Left forelimb (tissue), 1 donor: ENCODE measurements at regions not wholly inside any gene's neighbourhood (a gene's known extent, or its start where the extent isn't known, plus 50 kb on each side); places are given as distances from the start of the nearest gene placed in this dataset.

ENCODE experiments used
- DNase-seq: peaks from one replicate; pipeline ENCODE4 v3.0.0-alpha.2; 2018; ENCODE audit warnings: low spot score

DNA sequence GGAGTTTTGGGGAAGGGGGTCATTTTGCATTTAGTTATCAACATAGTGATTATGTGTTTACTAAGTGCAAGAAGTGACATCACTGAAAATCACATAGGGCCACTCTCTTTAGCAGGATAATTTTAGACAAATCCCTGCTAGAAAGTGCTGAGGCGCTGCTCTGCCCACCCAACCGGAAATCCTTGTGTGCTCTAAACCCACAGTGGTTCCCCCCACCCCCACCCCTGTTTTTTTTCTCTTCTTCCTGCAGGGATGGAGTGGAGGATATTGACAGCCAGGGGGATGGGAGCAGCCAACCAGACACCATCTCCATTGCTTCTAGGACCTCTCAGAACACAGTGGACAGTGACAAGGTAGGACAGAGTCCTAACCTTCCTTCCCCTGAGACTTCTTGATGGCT, 234.2 kb upstream of the UMPS start:
- DNase-seq, result no peak

DNA sequence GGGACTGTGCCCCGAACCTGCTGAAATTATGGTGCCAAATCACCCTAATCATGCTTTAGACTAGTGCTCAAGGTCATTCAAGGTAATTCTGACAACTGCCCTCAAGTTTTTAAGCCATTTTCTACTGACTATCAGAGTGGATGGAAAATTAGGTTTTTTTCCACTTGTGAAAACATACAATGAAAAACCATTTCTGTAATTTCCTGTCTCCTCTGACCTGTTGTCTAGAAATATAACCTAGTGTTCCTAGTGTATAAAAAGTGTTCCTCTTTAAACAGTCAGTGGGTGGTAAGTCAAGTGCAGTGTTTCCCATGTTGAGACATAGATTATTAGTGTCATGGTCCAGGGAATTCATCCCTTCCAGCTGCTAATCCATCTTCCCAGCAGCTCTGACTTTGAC, 232.8 kb upstream of the UMPS start:
- DNase-seq, result no peak

DNA sequence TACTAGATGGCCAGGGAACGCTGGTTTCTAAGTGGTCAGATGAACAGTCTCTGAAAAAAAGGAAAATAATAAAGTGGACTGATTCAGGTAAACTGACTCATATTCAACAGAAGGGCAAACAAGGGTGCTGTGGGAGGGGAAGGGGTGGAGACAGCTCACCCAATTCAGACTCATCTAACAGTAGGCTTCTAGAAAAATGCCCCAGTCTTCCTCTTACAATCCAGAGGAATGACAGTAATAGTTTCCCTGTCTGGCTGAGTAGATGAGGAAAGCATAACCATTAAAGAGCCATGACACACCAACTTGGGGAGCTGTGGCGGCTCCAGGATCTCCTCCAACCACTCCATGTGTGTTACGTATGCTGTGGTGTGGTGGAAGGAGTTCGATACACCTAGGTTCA, 231.4 kb upstream of the UMPS start:
- DNase-seq, result no peak

DNA sequence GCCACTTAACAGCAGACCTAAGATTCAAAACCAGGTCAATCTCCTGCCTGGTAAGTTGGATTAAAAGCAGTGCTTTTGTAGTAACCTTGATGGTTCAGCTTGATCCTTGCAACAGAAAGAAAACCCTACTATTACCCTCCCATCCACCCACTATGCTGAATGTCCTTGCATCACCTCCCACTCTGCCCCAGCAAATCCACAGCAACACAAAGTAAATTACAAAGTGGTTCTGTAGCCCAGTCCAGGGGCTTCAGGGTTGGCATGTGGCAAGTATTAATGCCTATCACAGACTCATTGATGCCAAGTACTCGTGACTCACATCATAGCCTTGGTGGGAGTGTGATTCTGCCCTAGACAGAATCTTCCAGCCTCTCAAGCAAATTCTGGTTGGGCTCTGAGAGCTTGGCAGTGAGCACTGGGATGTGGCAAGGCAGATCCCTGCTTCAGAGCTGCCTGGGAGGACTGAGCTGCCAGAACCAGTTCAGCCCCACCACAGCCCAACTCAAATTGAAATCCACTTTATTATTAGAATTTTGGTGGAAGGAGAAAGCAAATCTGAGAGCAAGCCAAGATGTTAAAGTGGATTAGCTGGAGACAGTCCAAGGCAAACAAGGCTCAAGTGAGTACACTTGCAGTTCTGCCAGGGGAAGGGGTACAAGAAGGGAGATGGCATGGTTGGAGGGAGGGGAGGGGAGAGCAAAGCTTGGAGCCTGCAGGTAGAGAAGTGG, 225.8 kb upstream of the UMPS start:
- no peak for DNase-seq

DNA sequence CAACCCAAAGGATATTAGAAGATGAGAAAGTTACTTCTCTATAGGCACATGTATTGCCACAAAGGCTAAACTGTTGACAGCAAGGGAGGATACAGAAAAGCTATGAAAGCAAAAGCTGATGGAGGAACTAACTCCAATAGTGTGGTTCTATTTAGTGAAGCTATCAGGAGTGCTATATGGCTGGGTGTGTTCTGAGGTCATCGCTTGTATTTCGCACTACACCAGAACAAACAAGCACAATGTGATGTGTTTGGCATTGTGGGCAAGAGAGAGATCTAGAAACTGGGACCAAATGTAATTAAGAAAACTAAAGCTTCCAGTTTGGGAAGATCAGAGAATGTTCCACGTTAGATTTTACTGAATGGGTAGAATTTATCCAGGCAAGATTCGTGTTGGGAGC, 220.4 kb upstream of the UMPS start:
- no peak for DNase-seq

DNA sequence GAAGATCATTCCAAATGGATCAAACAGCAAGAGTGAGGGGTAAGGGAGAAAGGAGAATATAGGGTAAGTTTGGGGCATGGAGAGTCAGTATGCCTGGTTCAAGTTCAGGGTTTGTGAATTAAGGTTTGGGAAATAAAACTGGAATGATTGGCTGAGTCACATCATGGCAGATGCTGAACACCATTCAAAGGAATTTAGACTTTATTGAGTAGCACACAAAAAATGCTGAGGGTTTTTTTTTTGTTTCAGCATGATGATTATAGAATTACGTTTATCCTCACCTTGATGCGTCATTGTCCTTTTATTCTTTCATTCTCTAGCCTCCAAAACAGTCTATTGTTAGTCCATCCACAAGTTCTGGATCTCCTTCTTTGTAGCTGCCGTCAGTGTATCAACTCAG, 220.0 kb upstream of the UMPS start:
- no peak for DNase-seq

DNA sequence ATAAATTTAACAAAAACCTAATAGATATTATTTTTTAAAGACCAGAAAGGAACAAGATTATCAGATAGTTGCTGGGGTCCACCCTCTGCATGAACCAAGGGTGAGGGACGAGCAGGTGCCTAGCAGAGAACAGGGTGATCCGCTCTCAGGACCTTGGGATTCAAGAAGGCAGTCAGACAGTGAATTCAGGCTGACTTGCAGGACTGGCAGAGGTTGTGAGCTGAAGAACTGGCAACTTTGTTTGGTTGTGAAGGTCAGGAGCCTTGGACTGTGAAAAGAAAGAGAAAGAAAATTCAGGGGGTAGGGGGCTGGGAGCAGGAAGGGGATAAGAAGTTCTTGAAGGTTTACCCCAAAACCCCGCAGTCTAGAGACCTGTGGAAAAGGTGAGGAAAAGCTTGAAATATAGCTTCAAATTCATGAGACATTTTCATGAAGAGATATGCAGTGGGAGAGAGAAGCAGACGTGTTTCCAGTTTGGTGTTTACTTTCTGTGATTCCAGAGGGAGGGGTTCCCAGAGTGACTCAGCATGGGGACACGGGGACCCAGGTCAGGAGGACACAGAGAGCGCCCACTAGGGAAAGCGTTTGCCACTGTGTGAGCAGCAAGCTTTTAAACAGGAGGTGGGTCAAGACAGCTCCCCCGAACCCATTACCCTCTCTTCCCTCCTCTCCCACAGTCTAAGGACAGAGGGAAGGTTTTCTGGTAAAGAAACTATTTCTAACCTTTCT, 217.2 kb upstream of the UMPS start:
- DNase-seq, result no peak

DNA sequence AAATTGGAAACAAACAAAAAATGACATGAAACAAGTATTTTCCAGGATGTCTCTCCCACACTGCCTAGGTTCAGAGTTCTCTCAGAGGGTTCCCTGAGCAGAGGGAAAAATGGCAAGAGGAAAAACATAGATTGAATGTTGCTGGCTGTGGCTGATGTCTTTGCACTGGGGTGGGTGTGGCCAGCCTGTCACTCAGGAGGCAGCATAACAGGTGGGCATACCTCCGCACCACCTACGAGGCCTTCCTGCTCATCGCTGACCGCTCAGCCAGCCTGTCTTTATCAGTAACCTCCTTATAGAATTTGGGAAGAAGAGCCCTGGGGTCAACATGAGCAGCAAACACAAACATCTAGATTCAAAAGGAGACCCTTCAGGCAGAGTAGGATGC, 216.6 kb upstream of the UMPS start:
- DNase-seq, result no peak

DNA sequence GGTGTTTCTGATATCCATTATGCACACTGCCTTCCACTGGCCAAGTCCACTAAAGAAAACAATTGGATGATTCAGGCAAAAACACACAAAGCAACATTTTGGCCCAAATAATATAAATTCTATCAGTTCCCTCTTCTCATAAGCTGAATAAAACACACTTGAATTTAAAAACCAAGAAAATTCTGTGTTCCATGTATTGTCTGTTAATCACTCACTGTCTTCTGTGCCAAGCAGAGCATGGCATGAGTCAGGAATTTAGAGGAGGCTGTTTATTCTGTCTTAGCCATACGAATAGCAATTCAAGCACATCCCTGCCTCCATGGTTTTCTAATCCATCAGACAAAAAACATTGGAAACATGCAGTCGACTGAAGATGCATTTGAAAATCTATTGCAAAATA, 215.6 kb upstream of the UMPS start:
- DNase-seq, result no peak

DNA sequence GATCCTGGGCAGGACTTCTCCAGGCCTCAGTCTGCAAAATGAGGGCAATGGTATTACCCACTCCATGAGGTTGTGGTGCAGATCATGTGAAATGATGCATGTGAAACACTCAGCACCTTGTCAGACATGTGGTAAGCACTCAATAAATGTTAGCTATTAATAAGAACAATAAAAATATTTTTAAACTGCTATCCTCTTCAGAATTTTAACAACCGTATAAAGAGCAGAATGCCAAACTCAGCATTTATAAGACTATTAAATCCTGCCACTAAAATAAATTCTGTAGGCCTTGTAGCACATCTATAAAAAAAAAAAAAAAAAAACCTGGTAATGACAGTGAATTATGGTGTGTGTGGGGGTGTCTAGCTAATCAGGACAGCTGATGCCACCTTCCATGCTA, 213.9 kb upstream of the UMPS start:
- DNase-seq, result no peak

DNA sequence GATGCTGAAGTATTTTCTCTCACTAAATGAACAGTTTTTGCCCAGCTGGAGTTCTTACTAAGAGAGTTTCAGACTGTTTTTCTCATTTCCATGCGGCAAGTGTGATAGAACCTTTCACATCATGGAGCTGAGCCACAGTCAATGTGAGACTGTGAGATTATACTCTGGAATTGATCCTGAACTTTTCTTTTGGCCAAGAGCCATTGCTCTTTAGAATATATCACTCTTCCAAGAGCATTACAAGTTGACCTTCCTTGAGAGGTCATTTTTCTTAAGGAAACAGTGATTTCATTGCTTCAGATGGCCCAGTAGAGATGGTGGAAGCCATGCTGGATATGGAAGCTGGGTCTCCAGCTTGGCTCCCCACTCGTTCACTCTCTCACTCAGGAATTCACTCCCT, 212.9 kb upstream of the UMPS start:
- no peak for DNase-seq

DNA sequence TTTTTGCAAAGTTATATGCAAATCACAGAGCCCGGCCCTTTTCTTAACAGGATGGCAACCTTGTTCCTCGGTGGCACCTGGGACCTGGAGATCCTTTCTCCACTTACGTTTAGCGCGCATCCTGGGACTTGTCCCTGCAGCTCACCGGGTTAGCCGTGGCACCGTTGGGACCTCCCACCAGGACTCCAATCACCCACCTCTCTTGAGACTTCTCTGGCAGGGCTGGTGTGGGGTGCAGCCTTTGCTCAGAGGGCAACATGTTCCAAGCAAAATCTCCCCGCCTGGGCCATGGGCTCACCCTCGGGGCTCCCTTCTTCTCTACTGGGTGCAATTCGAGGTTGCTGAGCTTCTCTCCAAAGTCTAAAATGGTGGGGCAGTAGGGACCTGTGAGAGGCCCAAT, 211.9 kb upstream of the UMPS start:
- no peak for DNase-seq

DNA sequence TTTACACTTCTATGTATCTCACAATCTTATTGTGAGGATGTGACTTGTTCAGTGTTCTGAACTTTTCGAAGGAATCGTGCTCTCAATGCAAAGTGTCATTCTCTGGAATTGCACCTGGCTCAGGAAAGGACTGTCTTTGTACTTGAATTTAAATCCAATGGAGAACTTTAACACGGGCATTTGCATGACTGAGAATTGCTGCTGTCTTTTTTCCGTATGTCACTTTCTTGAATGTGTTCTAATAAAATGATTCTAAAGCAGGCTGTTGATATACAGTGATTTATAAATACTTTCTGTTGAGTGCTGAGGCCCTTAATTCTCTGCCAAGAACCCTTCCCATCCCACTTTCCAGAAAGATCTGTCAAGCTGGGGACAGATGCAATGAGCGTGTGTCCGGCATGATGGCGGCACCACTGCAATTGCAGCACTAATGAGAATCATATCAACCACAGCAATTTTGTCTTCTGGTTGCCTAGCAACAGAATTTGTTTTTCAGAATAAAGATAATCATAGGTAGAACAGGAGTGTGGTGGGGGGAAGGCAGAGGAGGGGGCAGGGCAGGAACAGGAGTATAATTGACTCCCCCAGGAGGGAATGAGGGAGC, 210.6 kb upstream of the UMPS start:
- no peak for DNase-seq

DNA sequence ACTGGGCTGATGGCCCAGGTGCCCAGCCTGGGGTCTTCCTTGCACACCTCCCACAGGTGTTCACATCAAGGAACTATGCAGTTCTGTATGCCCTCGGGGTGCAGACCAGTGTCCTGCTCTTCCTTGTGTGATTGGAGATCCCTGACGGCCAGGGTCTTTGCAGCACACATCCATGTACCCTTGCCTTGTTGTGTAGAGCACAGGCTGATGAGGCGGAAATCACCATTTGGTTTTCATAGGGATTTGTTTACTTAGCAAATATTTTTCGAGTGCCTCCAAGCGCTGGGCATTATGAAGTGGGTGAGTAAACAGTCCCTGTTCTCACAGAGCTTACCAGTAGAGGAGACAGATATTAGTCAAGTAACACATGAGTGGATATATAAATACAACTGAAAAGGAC, 209.3 kb upstream of the UMPS start:
- DNase-seq, result no peak

DNA sequence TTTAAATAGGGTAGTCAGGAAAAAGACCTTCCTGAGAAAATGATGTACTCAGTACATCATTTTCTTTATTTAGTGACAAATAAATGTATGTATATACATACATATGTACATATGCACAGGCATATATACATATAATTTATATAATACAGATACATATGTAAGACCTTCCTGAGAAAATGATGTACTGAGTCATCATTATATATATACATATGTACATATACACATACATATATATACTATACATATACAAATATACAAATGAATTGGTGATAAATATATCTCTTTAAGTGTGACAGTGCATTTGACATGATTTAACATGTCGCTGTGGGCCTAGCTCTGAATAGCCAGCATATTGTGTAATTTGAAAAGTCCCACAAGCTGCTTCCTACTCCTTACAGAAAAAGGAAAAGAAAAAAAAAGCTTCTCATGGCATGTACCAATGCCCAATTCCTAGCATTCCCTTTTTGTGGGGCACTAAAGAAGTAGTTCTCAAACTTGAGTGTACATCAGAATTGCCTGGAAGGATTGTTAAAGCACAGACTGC, 208.1 kb upstream of the UMPS start:
- no peak for DNase-seq

DNA sequence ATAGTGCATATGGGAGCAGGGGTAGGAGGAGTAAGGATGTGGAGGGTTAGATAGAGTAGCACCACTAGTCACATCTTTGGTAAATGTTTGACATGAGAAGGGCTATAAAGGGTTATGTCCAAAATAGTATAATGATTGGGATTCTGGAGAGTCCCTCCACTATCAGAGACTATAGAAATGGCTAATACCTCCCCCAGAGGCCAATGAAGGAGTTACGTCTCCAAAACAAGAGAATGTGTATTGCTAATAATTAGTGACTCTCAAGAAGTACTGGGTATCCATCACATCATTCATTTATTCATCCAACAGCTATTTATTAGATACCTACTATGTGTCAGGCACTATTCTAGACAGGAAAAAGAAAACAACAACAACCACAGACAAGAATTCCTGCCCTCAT, 203.7 kb upstream of the UMPS start:
- DNase-seq, result no peak

DNA sequence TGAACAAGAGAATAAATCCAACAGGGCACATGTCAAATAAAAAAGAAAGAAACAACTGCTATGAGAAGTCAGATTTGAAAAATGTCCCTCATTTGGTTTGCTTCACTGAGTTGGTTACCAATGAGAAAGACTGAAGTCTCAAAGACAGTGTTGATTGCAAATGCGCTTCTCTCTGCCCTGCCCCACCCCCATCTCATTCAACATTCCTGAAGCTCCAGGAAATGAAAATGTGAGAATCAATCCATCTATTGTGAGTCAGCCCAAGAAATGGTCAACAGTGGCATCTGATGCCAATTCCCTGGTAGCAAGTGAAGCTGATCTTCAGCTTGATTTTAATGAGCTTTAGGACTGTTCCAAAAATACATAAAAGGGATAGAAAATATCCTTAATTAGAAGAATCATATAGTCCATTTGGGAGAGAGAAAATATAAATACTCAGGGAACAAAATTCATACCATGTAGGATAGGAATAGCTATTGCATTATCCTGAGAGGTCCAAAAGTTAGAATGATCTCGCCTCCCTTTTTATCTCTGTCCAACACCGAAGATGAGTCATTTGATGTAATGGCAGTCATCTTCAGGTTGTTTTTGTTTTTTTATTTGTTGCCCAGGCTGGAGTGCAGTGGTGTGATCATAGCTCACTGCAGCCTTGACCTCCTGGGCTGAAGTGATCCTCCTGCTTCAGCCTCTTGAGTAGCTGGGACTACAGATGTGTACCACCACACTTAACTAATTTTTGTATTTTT, 200.3 kb upstream of the UMPS start:
- no peak for DNase-seq

DNA sequence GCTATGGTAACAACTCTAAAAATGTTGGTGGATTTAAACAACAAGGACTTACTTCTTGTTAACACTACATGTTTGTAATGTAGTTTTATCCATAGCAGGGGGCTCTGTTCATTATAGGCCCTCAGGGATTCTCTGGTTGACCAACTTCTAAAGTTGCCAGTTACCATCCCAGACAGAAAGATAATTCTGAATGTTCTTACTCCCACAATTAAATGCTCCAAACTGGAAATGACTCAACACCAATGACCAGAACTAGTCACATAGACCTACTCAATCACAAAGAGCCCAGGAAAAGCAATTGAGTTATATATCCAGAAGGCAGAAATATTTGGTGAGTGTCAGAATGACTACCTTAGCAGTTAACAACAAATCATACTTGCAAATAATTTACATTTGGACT, 199.3 kb upstream of the UMPS start:
- DNase-seq, result no peak

DNA sequence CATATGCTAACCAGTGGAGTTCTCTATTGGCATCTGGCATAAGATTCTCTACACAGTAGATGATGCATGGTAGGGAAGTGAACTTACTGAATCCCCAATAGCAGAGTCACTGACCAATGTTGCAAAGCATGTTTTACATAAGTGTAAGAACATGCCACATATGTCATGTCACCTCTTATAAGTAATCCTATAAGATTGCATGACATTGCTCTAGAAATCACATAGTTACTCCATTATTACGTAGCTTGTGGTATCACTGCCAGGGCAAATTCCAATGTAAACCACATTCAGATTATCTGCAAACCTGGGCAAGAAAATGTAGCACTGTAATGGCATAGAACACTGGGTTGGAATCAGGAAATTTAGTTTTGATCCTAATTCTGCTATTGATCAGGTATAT, 198.2 kb upstream of the UMPS start:
- no peak for DNase-seq

DNA sequence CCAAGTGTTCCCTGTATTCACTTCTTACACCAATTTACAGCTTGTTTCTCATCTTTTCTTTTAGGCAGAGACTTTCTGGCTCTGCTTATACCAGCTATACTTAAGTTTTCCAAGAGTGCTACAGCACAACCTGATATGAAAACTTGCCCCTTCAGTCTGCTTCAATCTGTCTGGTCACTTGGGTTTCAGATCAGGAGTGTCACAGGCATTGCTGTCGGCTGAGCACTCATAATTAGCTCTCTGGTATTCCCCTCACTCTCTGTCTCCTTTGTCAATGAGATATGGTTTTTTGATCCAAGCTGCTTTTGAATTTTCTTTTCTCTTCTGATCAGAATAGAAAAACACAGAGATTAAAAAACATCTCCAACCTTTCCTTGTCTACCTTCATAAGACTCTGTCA, 194.9 kb upstream of the UMPS start:
- no peak for DNase-seq

DNA sequence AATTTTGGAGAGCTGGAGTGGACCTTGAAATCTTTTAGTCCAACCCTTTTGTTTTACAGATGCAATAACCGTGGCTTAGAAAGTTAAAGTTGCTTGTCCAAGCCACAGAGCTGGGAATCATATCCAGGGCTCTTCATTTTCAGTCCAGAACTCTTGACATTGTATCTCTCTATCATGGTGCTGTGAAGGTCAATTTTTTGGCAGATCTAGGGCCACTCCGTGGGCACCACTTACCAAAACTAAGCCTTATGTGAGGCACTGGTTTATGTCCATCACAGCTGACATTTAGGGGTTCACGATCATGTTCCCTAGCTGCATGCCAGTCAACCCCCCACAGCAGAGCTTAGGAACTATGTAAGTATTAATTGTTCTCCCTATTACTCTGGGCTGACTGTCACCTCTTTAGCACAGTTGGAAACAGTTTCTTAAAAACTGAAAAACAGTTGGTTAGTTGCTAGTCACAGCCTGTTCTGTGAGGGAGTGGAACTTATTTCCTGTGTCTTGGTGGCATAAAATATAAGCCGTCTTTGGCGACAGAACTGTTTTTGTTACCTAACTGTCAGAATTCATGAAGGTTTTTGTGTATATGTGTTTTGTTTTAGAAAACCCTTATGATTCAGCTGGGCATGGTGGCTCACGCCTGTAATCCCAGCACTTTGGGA, 189.6 kb upstream of the UMPS start:
- DNase-seq, result no peak

DNA sequence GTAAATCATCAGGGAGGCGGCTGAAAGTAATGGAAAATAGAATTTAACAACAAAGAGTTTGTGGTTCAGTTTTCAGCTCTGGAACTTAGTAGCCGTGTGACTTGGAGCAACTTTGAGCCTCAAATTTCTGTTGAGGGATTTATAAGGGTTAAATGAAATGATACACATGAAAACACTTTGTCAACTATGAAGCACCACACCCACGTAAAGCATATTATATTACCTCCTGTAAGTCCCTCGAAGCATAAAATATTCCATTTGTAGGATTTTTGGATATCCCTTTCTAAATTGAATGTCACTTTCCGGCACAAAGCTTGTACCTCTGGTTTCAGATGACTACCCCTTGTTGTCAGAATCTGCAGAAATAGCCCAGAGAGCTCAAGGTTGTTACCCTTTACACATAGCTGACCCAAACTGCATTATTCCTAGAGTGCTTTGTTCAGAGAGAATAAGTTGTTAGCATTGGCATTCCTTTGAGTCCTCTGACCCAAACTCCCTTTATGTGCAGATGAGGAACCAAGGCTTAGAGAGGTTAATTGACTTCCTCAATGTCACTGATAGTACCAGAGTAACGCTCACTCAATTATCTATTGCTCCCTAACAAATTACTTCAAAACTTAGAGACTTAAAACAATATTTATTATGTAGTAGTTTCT, 187.9 kb upstream of the UMPS start:
- DNase-seq, result no peak
